ENCODE measurements at regions not wholly inside any gene's neighbourhood (a gene's known extent, or its start where the extent isn't known, plus 50 kb on each side); places are given as distances from the start of the nearest gene placed in this dataset.

GRCh38 chr15:62775932-62776331 lies 266.6 kb upstream of the TPM1 start:
- no peak for TF ChIP-seq EZH2 (IDR thresholded peaks at IDR 0.05; ENCODE audit: low read length)
- no peak for TF ChIP-seq CTCF (optimal IDR thresholded peaks at IDR 0.05 in 1 of 3, IDR thresholded peaks at IDR 0.05 in 1 of 3, conservative IDR thresholded peaks at IDR 0.05 in 1 of 3; ENCODE audit: extremely low read depth in 1 of 3, insufficient read depth in 2 of 3, low read length in 3 of 3)
- DNase-seq (ENCODE audit: low read depth, low spot score) = no peak
- H3K9me3 ChIP-seq (ENCODE audit: control insufficient read depth, low read depth, low read length) = no peaks in the 10 kb centered on the region
- no peaks in the 10 kb centered on the region for H4K20me1 ChIP-seq (ENCODE audit: control insufficient read depth, extremely low read depth, insufficient read depth, low read length)
- peaks cover 5% of the 10 kb centered on the region for H3K4me1 ChIP-seq (ENCODE audit: control insufficient read depth, extremely low read depth, insufficient read depth, low read length)
- peaks cover 0 to 25% of the 10 kb centered on the region in 2 experiments for H3K36me3 ChIP-seq (ENCODE audit: control insufficient read depth in 2 of 2, extremely low read depth in 1 of 2, insufficient read depth in 2 of 2, low read length in 2 of 2)
- no peaks in the 10 kb centered on the region for H3K27me3 ChIP-seq (ENCODE audit: control insufficient read depth, extremely low read depth, insufficient read depth, low read length)
- dilution Hi-C loops (cut with MboI; ENCODE audit: extremely low pct_ligation_motif_present, low sequenced_read_pairs) = no loop called here
- no peak overlapping the region for H3K9ac ChIP-seq (ENCODE audit: control insufficient read depth, extremely low read depth, insufficient read depth, low read length)
- H3K79me2 ChIP-seq (ENCODE audit: control insufficient read depth, insufficient read depth, low read length) = no peaks in the 10 kb centered on the region
- no peak overlapping the region for H3K4me2 ChIP-seq (ENCODE audit: control insufficient read depth, extremely low read depth, insufficient read depth, low read depth, low read length)
- H2AFZ ChIP-seq (ENCODE audit: control insufficient read depth, low read length) = no peak overlapping the region
- no peak for FAIRE-seq
- H3K27ac ChIP-seq (ENCODE audit: control insufficient read depth, insufficient read depth, low read length) = no peak overlapping the region
- H3K9me1 ChIP-seq (ENCODE audit: control insufficient read depth, extremely low read depth, insufficient read depth, low read length) = no peaks in the 10 kb centered on the region
- no peak overlapping the region for H3K4me3 ChIP-seq (ENCODE audit: control insufficient read depth in 2 of 3, extremely low read depth in 1 of 3, insufficient read depth in 2 of 3, low read depth in 1 of 3, low read length in 3 of 3)

GRCh38 chr15:62777671-62778070 lies 264.9 kb upstream of the TPM1 start:
- Histone ChIP-seq H4K20me1 (ENCODE audit: control insufficient read depth, extremely low read depth, insufficient read depth, low read length) (no peaks in the 10 kb centered on the region), H3K79me2 (ENCODE audit: control insufficient read depth, insufficient read depth, low read length) (no peaks in the 10 kb centered on the region), H3K27ac (ENCODE audit: control insufficient read depth, insufficient read depth, low read length) (no peak overlapping the region), H3K27me3 (ENCODE audit: control insufficient read depth, extremely low read depth, insufficient read depth, low read length) (no peaks in the 10 kb centered on the region), H3K4me1 (ENCODE audit: control insufficient read depth, extremely low read depth, insufficient read depth, low read length) (peaks cover 7% of the 10 kb centered on the region), H3K36me3 (ENCODE audit: control insufficient read depth in 2 of 2, extremely low read depth in 1 of 2, insufficient read depth in 2 of 2, low read length in 2 of 2) (peaks cover 0 to 25% of the 10 kb centered on the region in 2 experiments), H3K9ac (ENCODE audit: control insufficient read depth, extremely low read depth, insufficient read depth, low read length) (no peak overlapping the region), H3K9me1 (ENCODE audit: control insufficient read depth, extremely low read depth, insufficient read depth, low read length) (no peaks in the 10 kb centered on the region), H3K4me3 (ENCODE audit: control insufficient read depth in 2 of 3, extremely low read depth in 1 of 3, insufficient read depth in 2 of 3, low read depth in 1 of 3, low read length in 3 of 3) (no peak overlapping the region), H2AFZ (ENCODE audit: control insufficient read depth, low read length) (no peak overlapping the region), H3K4me2 (ENCODE audit: control insufficient read depth, extremely low read depth, insufficient read depth, low read depth, low read length) (no peak overlapping the region), H3K9me3 (ENCODE audit: control insufficient read depth, low read depth, low read length) (no peaks in the 10 kb centered on the region)
- dilution Hi-C loops (cut with MboI; ENCODE audit: extremely low pct_ligation_motif_present, low sequenced_read_pairs) = no loop called here
- TF ChIP-seq EZH2 (IDR thresholded peaks at IDR 0.05; ENCODE audit: low read length) = no peak
- TF ChIP-seq CTCF (optimal IDR thresholded peaks at IDR 0.05 in 1 of 3, IDR thresholded peaks at IDR 0.05 in 1 of 3, conservative IDR thresholded peaks at IDR 0.05 in 1 of 3; ENCODE audit: extremely low read depth in 1 of 3, insufficient read depth in 2 of 3, low read length in 3 of 3) = no peak
- DNase-seq (ENCODE audit: low read depth, low spot score) (no peak), FAIRE-seq (no peak)

All from keratinocyte (primary cell).